Jurkat, Clone E6-1 (cell line): ENCODE measurements at regions not wholly inside any gene's neighbourhood (a gene's known extent, or its start where the extent isn't known, plus 50 kb on each side); places are given as distances from the start of the nearest gene placed in this dataset.

ENCODE experiments used
- DNase-seq: peaks from one replicate; pipeline ENCODE4 v3.0.0-alpha.2; 2011; ENCODE audit warnings: low read depth, low spot score
- H3K4me3 ChIP-seq: 2 replicates; pipeline ENCODE4 v1.5.1; 2011; ENCODE audit warnings: mild to moderate bottlenecking, low read length, control low read depth, moderate library complexity

- no peak overlapping the region for H3K4me3 ChIP-seq
- DNase-seq, result no peak
Observed at GRCh38 chr2:128477026-128477820, 158.6 kb upstream of the HS6ST1 start.

DNA sequence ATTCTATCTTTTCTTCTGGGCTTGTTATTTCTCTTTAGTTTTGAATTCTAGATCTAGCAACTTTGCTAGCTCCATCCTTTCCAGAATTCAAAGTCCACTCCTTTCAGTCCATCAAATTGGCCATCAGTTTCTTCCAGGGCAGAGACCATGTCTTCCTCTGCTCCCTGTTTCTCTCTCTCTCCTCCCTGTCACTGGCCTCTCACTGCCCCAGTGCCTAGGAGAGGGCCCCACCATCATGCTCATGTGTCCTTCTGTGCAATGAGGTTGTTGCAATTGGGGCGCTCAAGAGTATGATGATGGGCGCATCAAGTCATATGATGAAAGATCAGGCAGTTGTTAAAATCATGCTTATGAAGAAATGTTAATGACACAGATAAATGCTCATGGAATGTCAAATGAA, 159.2 kb upstream of the HS6ST1 start:
- DNase-seq, result no peak
- H3K4me3 ChIP-seq, result no peak overlapping the region

DNA sequence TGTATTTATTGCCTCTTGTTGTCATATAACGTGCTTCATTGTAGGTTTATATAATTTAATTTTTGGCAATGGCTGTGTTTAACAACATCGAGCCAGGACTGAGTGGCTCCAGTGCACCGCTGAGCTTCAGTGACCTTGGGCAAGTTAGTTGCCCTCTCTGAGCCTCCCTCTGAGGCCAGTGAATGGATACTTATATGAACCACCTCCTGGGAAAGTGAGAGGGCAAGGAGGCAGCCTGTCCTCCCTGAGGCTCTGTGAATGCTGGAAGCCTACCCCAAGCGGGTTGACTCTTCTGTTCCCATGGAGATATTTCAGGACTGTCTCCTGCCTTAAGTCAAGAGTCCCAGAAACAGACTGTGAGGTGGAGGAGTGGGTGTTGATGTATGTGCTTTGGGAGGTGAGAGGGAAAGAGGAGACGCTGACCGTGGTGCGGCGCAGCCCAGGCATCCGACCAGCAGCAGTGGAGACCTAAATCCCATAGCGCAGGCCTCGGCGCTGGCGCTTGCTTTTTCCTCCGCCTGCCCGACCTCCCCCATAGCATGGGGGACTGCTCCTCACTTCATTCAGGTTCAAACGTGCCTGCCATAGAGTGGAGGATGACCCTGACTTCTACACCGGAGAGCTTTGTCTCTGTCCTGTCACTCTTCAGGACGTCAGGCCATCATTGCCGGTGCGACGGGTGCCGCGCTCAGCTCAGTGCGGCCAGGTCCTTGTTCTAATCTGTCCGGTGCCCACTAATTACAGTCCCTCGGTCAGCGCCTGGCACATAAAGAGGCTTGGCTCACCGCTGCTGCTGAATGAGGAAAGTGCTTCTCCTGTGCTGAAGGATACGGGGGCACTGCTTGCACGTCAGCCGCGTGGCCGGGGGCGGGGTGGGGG, 167.3 kb upstream of the HS6ST1 start:
- H3K4me3 ChIP-seq, result no peak overlapping the region
- DNase-seq, result no peak

DNA sequence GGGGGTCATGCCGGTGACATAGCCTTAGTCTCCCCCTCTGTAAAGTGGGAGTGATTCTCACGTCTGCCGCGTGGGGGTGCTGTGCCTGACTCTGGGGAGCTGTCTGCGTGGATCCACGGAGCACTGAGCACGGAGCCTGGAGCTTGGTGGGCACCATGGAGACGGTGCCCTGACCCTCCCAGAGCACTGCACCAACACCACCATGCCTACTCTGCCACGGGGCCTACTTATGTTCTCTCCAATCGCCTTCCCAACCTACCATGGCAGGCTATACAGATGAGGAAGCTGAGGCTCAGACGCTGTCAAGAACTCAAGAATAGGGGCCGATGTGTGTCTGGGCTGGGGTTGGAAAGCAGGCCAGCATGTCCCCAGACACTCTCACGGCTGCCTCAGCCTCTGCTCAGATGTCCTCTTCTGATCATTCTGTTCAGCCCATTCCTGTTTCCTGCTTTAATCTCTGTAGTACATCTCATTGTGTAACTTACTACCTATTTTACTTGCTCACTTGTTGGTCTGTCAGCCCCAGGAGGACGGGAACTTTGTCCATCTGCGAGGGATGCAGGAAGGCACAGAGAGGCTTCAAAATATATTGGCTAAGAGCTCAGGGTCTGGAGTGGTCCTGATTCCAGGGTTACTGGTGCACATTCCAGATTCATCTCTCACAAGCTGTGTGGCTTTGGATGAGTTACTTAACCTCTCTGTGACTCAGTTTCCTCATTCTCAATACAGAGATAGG, 168.1 kb upstream of the HS6ST1 start:
- no peak for DNase-seq
- H3K4me3 ChIP-seq, result no peak overlapping the region

GRCh38 chr2:128487650-128488387, 169.2 kb upstream of the HS6ST1 start:
- DNase-seq, result no peak
- no peak overlapping the region for H3K4me3 ChIP-seq

DNA sequence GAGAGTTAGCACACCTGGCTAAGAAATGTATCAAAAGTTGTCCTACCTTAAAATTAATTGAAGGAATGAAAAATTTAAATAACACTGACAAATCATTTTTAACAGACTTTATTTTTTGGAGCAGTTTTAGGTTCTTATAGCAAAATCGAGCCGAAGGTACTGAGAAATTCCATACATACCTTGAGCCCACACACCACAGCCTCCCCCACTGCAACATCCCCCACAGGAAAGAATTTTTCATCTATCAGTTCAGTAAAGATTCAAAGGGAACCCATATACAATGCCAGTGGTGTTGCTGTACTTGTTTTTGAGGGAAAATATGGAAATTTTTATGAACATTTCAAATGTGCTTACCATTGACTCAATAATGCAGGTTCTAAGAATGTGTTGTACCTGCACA, 169.8 kb upstream of the HS6ST1 start:
- no peak for DNase-seq
- H3K4me3 ChIP-seq, result no peak overlapping the region

GRCh38 chr2:128489526-128490273, 171.0 kb upstream of the HS6ST1 start:
- H3K4me3 ChIP-seq, result peak overlapping the region; percentile 13; the same call in 1 of the 2 replicates
- no peak for DNase-seq

DNA sequence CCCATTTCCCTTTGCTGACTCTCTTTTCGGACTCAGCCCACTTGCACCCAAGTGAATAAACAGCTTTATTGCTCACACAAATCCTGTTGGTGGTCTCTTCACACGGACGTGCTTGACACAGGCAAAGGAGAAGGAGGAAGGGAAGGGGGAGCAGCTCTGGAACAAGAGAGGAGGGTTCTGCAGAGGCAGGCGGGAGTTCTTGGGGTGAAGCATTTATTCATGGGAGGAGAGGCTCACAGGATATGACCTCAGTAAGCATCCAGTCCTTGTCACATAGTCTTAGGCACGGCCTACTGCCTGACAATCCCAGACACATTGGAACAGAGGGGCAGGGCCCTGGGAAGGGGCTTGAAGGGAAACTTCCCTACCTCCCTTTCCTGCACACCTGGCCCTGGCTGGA, 171.7 kb upstream of the HS6ST1 start:
- peak overlapping the region; percentile 13; the same call in 1 of the 2 replicates for H3K4me3 ChIP-seq
- no peak for DNase-seq

DNA sequence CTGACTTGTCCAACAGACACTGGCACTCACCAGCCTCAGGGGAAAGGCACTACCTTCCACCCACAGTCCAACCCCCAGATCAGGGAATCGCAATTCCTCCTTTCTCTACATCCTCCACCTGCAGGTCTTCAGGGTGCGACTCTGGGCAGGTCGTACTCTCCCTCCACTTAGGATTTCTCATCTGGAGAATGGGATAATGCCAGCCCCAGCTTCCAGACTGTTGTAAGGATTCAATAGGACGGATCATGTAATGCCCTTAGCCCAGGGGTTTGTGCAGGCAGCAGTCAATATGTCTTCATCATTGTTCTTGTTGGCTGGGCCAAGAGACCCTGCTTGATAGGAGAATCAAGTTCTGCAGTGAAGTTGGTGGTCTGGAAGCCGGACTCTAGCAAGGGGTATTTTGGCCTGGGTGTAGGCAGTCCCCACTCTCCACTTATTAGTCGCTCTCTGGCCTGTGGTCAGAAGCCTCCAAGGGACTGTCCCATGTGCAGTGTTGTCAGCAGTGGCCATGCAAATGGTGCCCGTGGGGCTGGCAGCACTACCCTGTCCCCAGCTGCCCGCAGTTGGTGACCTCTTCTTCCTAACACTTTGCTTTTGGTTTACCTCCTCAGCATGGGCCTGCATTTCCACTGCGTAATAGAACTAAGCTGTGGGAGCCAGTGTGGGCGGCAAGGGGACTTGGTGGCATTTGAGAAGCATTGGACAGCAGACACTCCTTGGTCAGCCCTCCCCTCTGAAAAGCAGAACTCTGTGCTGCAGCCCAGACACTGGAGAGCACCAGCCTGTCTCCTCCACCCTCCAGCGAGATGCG, 172.4 kb upstream of the HS6ST1 start:
- DNase-seq, result no peak
- no peak overlapping the region for H3K4me3 ChIP-seq

GRCh38 chr2:128491692-128492244, 173.1 kb upstream of the HS6ST1 start:
- H3K4me3 ChIP-seq, result no peak overlapping the region
- no peak for DNase-seq

DNA sequence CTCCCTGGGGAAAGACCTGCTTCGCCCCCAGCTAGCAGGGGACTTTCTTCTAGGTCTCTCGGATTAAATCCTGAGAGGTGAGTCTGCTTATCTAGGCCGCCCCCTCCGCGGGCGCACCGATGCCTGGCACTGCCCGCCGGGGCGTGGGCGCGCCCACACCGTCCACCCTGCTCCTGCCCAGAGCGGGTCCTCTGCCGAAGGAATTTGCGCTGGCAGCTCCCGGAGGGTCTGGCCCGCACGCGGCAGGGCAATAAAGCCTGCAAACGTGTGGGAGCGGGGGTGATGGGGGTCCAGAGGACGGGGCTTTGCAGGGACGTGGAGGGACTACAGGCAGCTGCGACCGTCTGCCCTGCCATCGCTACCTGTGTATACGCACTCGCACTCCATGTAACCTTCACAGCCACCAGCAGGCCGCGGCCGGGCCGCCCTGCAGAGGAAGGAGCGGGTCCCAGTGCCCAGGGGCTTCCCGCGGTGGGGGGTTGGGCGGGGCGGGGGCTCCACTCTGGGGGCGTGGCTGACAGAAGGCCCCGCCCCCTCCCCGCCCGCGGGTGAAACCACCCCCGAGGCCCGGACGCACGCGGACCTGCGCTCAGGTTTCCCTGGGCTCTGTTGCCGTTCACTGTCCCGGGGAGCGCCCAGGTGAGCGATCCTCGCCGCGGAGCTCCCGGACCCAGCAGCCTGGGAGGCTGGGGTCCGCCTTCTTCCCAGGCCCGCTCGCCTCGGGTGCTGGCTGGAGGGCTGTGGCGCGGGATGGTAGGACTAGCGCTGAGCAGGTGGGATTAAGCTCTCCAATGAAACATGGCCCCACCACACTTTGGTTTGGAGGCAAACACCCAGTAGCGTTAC, 174.5 kb upstream of the HS6ST1 start:
- H3K4me3 ChIP-seq, result no peak overlapping the region

DNA sequence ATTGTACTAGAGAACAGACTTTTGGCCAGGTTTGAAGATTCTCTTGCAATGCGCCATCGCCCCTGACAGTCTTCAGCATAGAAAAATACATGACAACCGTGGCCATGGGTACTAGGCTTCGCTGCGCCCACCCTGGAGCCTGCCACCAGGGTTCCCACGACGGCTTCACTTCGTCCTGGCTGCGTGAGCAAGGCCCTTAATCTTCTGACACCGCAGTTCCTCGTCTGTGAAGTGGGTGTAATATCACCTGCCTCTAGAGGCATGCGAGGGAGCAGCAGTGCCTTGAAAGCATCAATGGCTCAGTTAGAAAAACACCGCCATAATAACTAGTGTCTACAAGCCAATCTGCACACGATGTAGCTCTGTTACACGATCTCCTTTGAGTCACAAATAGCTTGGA, 175.2 kb upstream of the HS6ST1 start:
- DNase-seq, result no peak
- H3K4me3 ChIP-seq, result no peak overlapping the region

More for the DNA sequence above, 174.5 kb upstream of the HS6ST1 start:
- no peak for DNase-seq

DNA sequence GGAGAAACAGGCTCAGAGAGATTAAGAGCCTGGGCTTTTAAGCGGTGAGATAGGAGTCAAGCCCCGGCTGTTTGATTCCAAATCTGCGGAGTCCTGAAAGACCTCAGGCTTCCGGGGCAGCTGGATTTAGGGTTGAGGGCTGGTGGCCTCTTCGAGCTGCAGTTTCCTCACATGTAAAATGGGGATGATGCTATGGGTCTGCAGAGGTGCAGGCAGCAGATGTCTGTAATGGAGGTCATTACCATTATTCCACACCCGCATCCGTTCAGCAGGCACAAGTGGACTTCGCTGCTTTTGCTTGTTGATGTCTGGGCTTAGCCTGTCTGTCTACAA, 175.6 kb upstream of the HS6ST1 start:
- no peak overlapping the region for H3K4me3 ChIP-seq
- DNase-seq, result no peak

DNA sequence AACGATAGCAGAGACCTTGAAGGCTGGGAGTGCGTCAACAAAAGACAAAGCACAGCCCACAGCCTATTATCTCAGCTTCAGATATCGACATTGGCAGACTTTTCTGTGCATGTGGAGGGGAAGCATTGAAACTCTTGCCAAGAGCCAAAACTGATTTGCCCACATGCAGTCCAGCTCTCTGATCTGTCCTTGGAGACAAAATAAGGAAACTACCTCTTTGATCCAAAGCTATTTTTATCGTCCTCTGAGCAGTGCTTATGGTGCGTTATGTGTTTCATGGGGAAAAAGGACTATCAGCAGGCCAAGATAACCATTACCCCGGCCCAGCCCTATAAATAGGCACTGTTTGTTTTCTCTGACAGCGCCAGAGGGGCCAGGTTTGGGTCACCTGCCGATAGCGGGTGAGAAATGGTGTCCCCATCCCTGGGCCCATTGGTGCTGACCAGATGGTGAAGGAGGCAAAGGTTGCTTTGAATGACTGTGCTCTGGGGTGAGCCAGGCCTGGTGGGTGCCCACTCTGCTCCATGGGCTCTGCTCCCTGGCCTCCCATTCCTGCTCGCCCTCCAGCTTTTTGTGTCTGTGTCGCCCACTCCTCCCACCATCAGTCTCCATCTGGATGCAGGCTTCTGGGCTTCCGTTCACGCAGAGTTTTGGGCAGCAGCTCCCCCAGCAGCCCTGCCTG, 176.1 kb upstream of the HS6ST1 start:
- DNase-seq, result no peak
- H3K4me3 ChIP-seq, result no peak overlapping the region

GRCh38 chr2:128495996-128496547, 177.4 kb upstream of the HS6ST1 start:
- DNase-seq, result no peak
- no peak overlapping the region for H3K4me3 ChIP-seq

DNA sequence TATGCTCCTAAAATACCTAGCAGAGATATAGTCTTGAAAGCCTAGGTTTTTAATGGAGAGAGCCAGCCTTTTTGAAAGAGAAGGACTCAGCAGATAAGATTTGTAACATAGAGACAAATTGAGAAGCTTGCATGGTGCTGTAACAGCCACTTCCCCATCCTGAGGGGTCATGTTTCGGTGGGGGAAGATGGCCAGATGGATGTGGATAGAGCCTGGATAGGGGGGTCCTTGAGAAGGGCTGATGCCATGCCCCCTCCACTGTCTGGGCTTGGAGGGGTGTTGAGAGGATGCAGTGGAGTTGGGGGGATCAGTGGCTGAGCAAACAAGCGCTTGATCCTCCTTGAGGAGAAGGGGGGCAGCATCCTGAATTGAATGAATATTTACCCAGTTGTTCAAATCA, 178.0 kb upstream of the HS6ST1 start:
- no peak for DNase-seq
- H3K4me3 ChIP-seq, result no peak overlapping the region
